ENCODE measurements at regions not wholly inside any gene's neighbourhood (a gene's known extent, or its start where the extent isn't known, plus 50 kb on each side); places are given as distances from the start of the nearest gene placed in this dataset.

GRCh38 chr16:73756289-73757178 lies 540.1 kb upstream of the PSMD7 start (continued):
- no peak for TF ChIP-seq ELK1 (IDR thresholded peaks at IDR 0.05; ENCODE audit: borderline replicate concordance, low read depth, low read length)

GRCh38 chr16:73753931-73754330 lies 542.7 kb upstream of the PSMD7 start:
- Histone ChIP-seq H3K27ac (ENCODE audit: insufficient read depth, low read length) (no peak overlapping the region), H2AK5ac (ENCODE audit: low read depth, low read length) (no peak overlapping the region), H4K8ac (ENCODE audit: low read depth in 2 of 2, low read length in 2 of 2) (no peak overlapping the region), H3K4me2 (ENCODE audit: low read depth, low read length) (no peak overlapping the region), H4K20me1 (ENCODE audit: insufficient read depth, low read length) (no peaks in the 10 kb centered on the region), H3K9me3 (ENCODE audit: control insufficient read depth, insufficient read depth, low read length) (peaks cover 1% of the 10 kb centered on the region; the same call in 1 of the 2 replicates), H4K91ac (ENCODE audit: insufficient read depth, low read depth, low read length) (no peak overlapping the region), H3K27me3 (ENCODE audit: control insufficient read depth, insufficient read depth, low read length) (no peaks in the 10 kb centered on the region), H3K23ac (ENCODE audit: low read depth, low read length) (no peak overlapping the region), H2BK20ac (ENCODE audit: low read depth, low read length) (no peak overlapping the region), H3K4me3 (ENCODE audit: insufficient read depth, low read depth, low read length) (no peak overlapping the region), H3K14ac (replicated peaks; ENCODE audit: low read depth, low read length) (no peak overlapping the region), H2AFZ (replicated peaks; ENCODE audit: low read length, poor library complexity) (no peak overlapping the region), H2AK9ac (replicated peaks; ENCODE audit: low read depth, low read length, poor library complexity) (no peak overlapping the region), H3K36me3 (ENCODE audit: control insufficient read depth, insufficient read depth, low read length) (no peaks in the 10 kb centered on the region), H4K5ac (ENCODE audit: low read depth, low read length) (no peak overlapping the region), H2BK120ac (ENCODE audit: low read depth, low read length) (no peak overlapping the region), H2BK15ac (ENCODE audit: low read depth, low read length) (no peak overlapping the region), H3K79me1 (ENCODE audit: low read depth in 1 of 2, low read length in 2 of 2) (no peaks in the 10 kb centered on the region), H3K56ac (ENCODE audit: extremely low read depth, insufficient read depth, low read length) (no peak overlapping the region), H3K9ac (ENCODE audit: low read depth, low read length) (no peak overlapping the region), H3K4me1 (ENCODE audit: control insufficient read depth, insufficient read depth, low read length) (no peaks in the 10 kb centered on the region), H3K18ac (ENCODE audit: low read depth, low read length) (no peak overlapping the region), H2BK5ac (ENCODE audit: low read depth, low read length, poor library complexity, severe bottlenecking) (no peak overlapping the region), H3K4ac (ENCODE audit: low read depth, low read length) (no peak overlapping the region), H3K9me1 (ENCODE audit: insufficient read depth, low read length) (no peaks in the 10 kb centered on the region)
- BruUV-seq (replicated peaks), result no TSS peak
- dilution Hi-C loops (cut with HindIII; ENCODE audit: low sequenced_read_pairs, unreplicated experiment), result no loop called here
- ATAC-seq (ENCODE audit: low read depth), result no peak
- no CpG with 5 or more reads among the region's 3 CpGs for WGBS, 2 experiments (ENCODE audit: extremely low coverage in 2 of 2, insufficient read length in 1 of 2)
- intact Hi-C loops (cut with micrococcal nuclease), result no loop called here
- in situ Hi-C loops (cut with MboI; ENCODE audit: low sequenced_read_pairs), result no loop called here
- TF ChIP-seq NFE2L2 (IDR thresholded peaks at IDR 0.05; ENCODE audit: low read depth, low read length) (no peak), SMC3 (IDR thresholded peaks at IDR 0.05; ENCODE audit: low read depth, low read length) (no peak), FOS (IDR thresholded peaks at IDR 0.05; ENCODE audit: low read depth, low read length) (no peak), CEBPB (IDR thresholded peaks at IDR 0.05; ENCODE audit: low read depth, low read length) (no peak), MXI1 (IDR thresholded peaks at IDR 0.05; ENCODE audit: borderline replicate concordance, low read depth, low read length) (no peak), USF2 (IDR thresholded peaks at IDR 0.05; ENCODE audit: low read depth, low read length) (no peak), RFX5 (IDR thresholded peaks at IDR 0.05; ENCODE audit: low read depth, low read length) (no peak), MAFK (IDR thresholded peaks at IDR 0.05; ENCODE audit: low read depth, low read length) (no peak)
- ChIA-PET CTCF (no interaction called here), POLR2A (ENCODE audit: unreplicated experiment) (no interaction called here)
- DNase-seq, result no peak
